ENCODE measurements at regions not wholly inside any gene's neighbourhood (a gene's known extent, or its start where the extent isn't known, plus 50 kb on each side); places are given as distances from the start of the nearest gene placed in this dataset.

GRCh38 chr6:92840246-92840930, 579.0 kb downstream of the EPHA7 start:
- H3K18ac ChIP-seq (ENCODE audit: extremely low read depth, low read length), result no peak overlapping the region
- no peak overlapping the region for H3K14ac ChIP-seq (ENCODE audit: insufficient read length)
- no peak overlapping the region for H2BK120ac ChIP-seq (replicated peaks; ENCODE audit: low read depth, low read length)
- H3K23ac ChIP-seq (ENCODE audit: insufficient read length), result no peak overlapping the region
- ChIA-PET CTCF (ENCODE audit: partially characterized antibody) (interaction anchor here (0.9 kb wide), 1 partner anchor 9 kb away, joined by 3 read pairs; no protein-coding TSS in a partner anchor), POLR2A (ENCODE audit: partially characterized antibody) (interaction anchor here (0.6 kb wide), 1 partner anchor 58 kb away, joined by 3 read pairs; no protein-coding TSS in a partner anchor)
- no peak overlapping the region for H4K5ac ChIP-seq (ENCODE audit: insufficient read length, low read depth, low read length)
- no peak overlapping the region for H2AFZ ChIP-seq (ENCODE audit: low read length)
- no peak overlapping the region for H3K4ac ChIP-seq (replicated peaks; ENCODE audit: insufficient read length, low read depth, low read length)
- FAIRE-seq, result no peak
- DNase-seq (ENCODE audit: low read depth in 1 of 2, low spot score in 2 of 2), result no peak
- TF ChIP-seq HDAC6 (IDR thresholded peaks at IDR 0.05; ENCODE audit: low read depth, low read length) (no peak), BACH1 (IDR thresholded peaks at IDR 0.05; ENCODE audit: low read length) (no peak), EGR1 (IDR thresholded peaks at IDR 0.05; ENCODE audit: borderline replicate concordance, low read depth, low read length) (no peak), RNF2 (IDR thresholded peaks at IDR 0.05; ENCODE audit: borderline replicate concordance, low read depth, low read length, missing control alignments, poor library complexity, severe bottlenecking) (no peak), SRF (IDR thresholded peaks at IDR 0.05; ENCODE audit: low read depth, low read length) (no peak), TAF1 (IDR thresholded peaks at IDR 0.05; ENCODE audit: low read depth, low read length) (no peak), CHD1 (IDR thresholded peaks at IDR 0.05; ENCODE audit: low read depth, low read length) (no peak), KDM4A (IDR thresholded peaks at IDR 0.05; ENCODE audit: low read depth, low read length, severe bottlenecking) (no peak), SP1 (IDR thresholded peaks at IDR 0.05; ENCODE audit: low read depth, low read length) (no peak), TBP (IDR thresholded peaks at IDR 0.05; ENCODE audit: low read depth, low read length) (no peak), RFX5 (IDR thresholded peaks at IDR 0.05; ENCODE audit: borderline replicate concordance, low read depth, low read length) (no peak), SAP30 (IDR thresholded peaks at IDR 0.05; ENCODE audit: insufficient read depth, insufficient replicate concordance, low read length) (no peak), POU5F1 (IDR thresholded peaks at IDR 0.05; ENCODE audit: low read depth, low read length) (no peak)
- no peak overlapping the region for H2AK5ac ChIP-seq (ENCODE audit: low read depth, low read length)
- no peak overlapping the region for H2BK12ac ChIP-seq (ENCODE audit: low read depth, low read length)
- H3K56ac ChIP-seq (replicated peaks; ENCODE audit: insufficient read length, low read depth, low read length), result no peak overlapping the region
- no peak overlapping the region for H2BK15ac ChIP-seq (ENCODE audit: low read length)
- H2BK20ac ChIP-seq (ENCODE audit: low read length), result no peak overlapping the region
- no peak overlapping the region for H3K4me3 ChIP-seq (ENCODE audit: extremely low read depth in 1 of 4, insufficient read depth in 2 of 4, low read depth in 3 of 4, low read length in 4 of 4)
- H4K20me1 ChIP-seq (replicated peaks in 1 of 2; ENCODE audit: control insufficient read depth in 1 of 2, insufficient read depth in 2 of 2, low read length in 2 of 2), result no peaks in the 10 kb centered on the region
- no peak overlapping the region for H3K9ac ChIP-seq (replicated peaks in 1 of 4; ENCODE audit: extremely low read depth in 1 of 4, low read depth in 3 of 4, low read length in 3 of 4)
- H3K4me1 ChIP-seq (replicated peaks in 1 of 4; ENCODE audit: control insufficient read depth in 3 of 4, insufficient read depth in 4 of 4, low read length in 3 of 4), result no peaks in the 10 kb centered on the region
- no peaks in the 10 kb centered on the region for H3K79me1 ChIP-seq (ENCODE audit: low read depth, low read length)
- no peak overlapping the region for H4K91ac ChIP-seq (replicated peaks; ENCODE audit: insufficient read length, low read length)
- no peaks in the 10 kb centered on the region for H3K23me2 ChIP-seq (ENCODE audit: low read depth, low read length)
- H2BK5ac ChIP-seq (ENCODE audit: low read depth, low read length), result no peak overlapping the region
- H3K27ac ChIP-seq (ENCODE audit: low read depth, low read length), result no peak overlapping the region
- no peaks in the 10 kb centered on the region for H3K9me3 ChIP-seq (ENCODE audit: insufficient read depth in 2 of 2, low read depth in 1 of 2, low read length in 1 of 2)
- H3K79me2 ChIP-seq (ENCODE audit: control insufficient read depth in 1 of 2, insufficient read depth in 2 of 2, low read length in 2 of 2), result no peaks in the 10 kb centered on the region
- H3K27me3 ChIP-seq (replicated peaks in 1 of 4; ENCODE audit: control insufficient read depth in 3 of 4, extremely low read depth in 1 of 4, insufficient read depth in 3 of 4, low read length in 3 of 4), result peaks cover 0 to 2% (median 1%) of the 10 kb centered on the region in 4 experiments; a peak in 4 of 7 replicates
- no peaks in the 10 kb centered on the region for H3K36me3 ChIP-seq (ENCODE audit: control insufficient read depth in 2 of 4, insufficient read depth in 4 of 4, low read length in 3 of 4)
- no peak overlapping the region for H4K8ac ChIP-seq (ENCODE audit: extremely low read depth, insufficient read depth, low read length)
- WGBS, 2 experiments (ENCODE audit: extremely low coverage in 1 of 2, insufficient coverage in 1 of 2, insufficient read length in 1 of 2, insufficient replicate concordance in 2 of 2, low coverage in 1 of 2, low lambda C conversion rate in 2 of 2, missing lambda C conversion rate in 1 of 2), result 79% methylated on average over 4 of the region's 4 CpGs; no CpG with 5 or more reads in 1 of the 2 experiments
- no peak overlapping the region for H3K4me2 ChIP-seq (ENCODE audit: insufficient read depth in 1 of 2, low read depth in 2 of 2, low read length in 2 of 2)

Measured in H1 (cell line).